ENCODE measurements at regions not wholly inside any gene's neighbourhood (a gene's known extent, or its start where the extent isn't known, plus 50 kb on each side); places are given as distances from the start of the nearest gene placed in this dataset.

GRCh38 chr1:5419501-5419900 lies 572.7 kb downstream of the NPHP4 start:
- H3K4me1 ChIP-seq (ENCODE audit: control insufficient read depth, low read length): no peaks in the 10 kb centered on the region
- no peaks in the 10 kb centered on the region for H3K36me3 ChIP-seq (ENCODE audit: control insufficient read depth, low read length)
- no peaks in the 10 kb centered on the region for H3K9me3 ChIP-seq (ENCODE audit: control insufficient read depth, insufficient read depth, low read length)
- no peaks in the 10 kb centered on the region; the same call in 1 of the 2 replicates for H3K27me3 ChIP-seq (ENCODE audit: control insufficient read depth, low read length)
- no peaks in the 10 kb centered on the region for H3K79me2 ChIP-seq (ENCODE audit: control insufficient read depth, low read length)
- no peak overlapping the region for H3K4me3 ChIP-seq (ENCODE audit: low read length)
- no peaks in the 10 kb centered on the region for H3K9me2 ChIP-seq (replicated peaks; ENCODE audit: control insufficient read depth, low read length)
- no peaks in the 10 kb centered on the region for H4K20me1 ChIP-seq (ENCODE audit: control insufficient read depth, insufficient read depth, low read depth, low read length)
- TF ChIP-seq EZH2phosphoT487 (IDR thresholded peaks at IDR 0.05; ENCODE audit: borderline replicate concordance, low read length): no peak
- no peak for TF ChIP-seq CTCF (IDR thresholded peaks at IDR 0.05; ENCODE audit: low read depth, low read length, poor library complexity, severe bottlenecking)
- no peak overlapping the region for H3K4me2 ChIP-seq (ENCODE audit: low read length)
- H3F3A ChIP-seq (ENCODE audit: control insufficient read depth, insufficient read depth): no peaks in the 10 kb centered on the region
- no peak overlapping the region for H3K27ac ChIP-seq (ENCODE audit: low read depth, low read length)

- Histone ChIP-seq H3K36me3 (ENCODE audit: control insufficient read depth, low read length) (no peaks in the 10 kb centered on the region), H4K20me1 (ENCODE audit: control insufficient read depth, insufficient read depth, low read depth, low read length) (no peaks in the 10 kb centered on the region), H3K9me3 (ENCODE audit: control insufficient read depth, insufficient read depth, low read length) (no peaks in the 10 kb centered on the region), H3K79me2 (ENCODE audit: control insufficient read depth, low read length) (no peaks in the 10 kb centered on the region), H3K9me2 (replicated peaks; ENCODE audit: control insufficient read depth, low read length) (no peaks in the 10 kb centered on the region), H3K4me1 (ENCODE audit: control insufficient read depth, low read length) (no peaks in the 10 kb centered on the region), H3K4me3 (ENCODE audit: low read length) (no peak overlapping the region), H3F3A (ENCODE audit: control insufficient read depth, insufficient read depth) (no peaks in the 10 kb centered on the region), H3K4me2 (ENCODE audit: low read length) (no peak overlapping the region), H3K27ac (ENCODE audit: low read depth, low read length) (no peak overlapping the region), H3K27me3 (ENCODE audit: control insufficient read depth, low read length) (no peaks in the 10 kb centered on the region)
- TF ChIP-seq EZH2phosphoT487 (IDR thresholded peaks at IDR 0.05; ENCODE audit: borderline replicate concordance, low read length) (no peak), CTCF (IDR thresholded peaks at IDR 0.05; ENCODE audit: low read depth, low read length, poor library complexity, severe bottlenecking) (no peak)
Observed at GRCh38 chr1:5416518-5416917, 575.7 kb downstream of the NPHP4 start.

GRCh38 chr1:5415606-5416005 lies 576.6 kb downstream of the NPHP4 start:
- H3K9me2 ChIP-seq (replicated peaks; ENCODE audit: control insufficient read depth, low read length): no peaks in the 10 kb centered on the region
- no peaks in the 10 kb centered on the region for H3K79me2 ChIP-seq (ENCODE audit: control insufficient read depth, low read length)
- TF ChIP-seq EZH2phosphoT487 (IDR thresholded peaks at IDR 0.05; ENCODE audit: borderline replicate concordance, low read length) (no peak), CTCF (IDR thresholded peaks at IDR 0.05; ENCODE audit: low read depth, low read length, poor library complexity, severe bottlenecking) (no peak)
- H3K9me3 ChIP-seq (ENCODE audit: control insufficient read depth, insufficient read depth, low read length): no peaks in the 10 kb centered on the region
- H4K20me1 ChIP-seq (ENCODE audit: control insufficient read depth, insufficient read depth, low read depth, low read length): no peaks in the 10 kb centered on the region
- no peaks in the 10 kb centered on the region for H3K4me1 ChIP-seq (ENCODE audit: control insufficient read depth, low read length)
- no peaks in the 10 kb centered on the region for H3K36me3 ChIP-seq (ENCODE audit: control insufficient read depth, low read length)
- no peaks in the 10 kb centered on the region for H3K27me3 ChIP-seq (ENCODE audit: control insufficient read depth, low read length)
- no peak overlapping the region for H3K4me3 ChIP-seq (ENCODE audit: low read length)
- H3F3A ChIP-seq (ENCODE audit: control insufficient read depth, insufficient read depth): no peaks in the 10 kb centered on the region
- H3K4me2 ChIP-seq (ENCODE audit: low read length): no peak overlapping the region
- H3K27ac ChIP-seq (ENCODE audit: low read depth, low read length): no peak overlapping the region

GRCh38 chr1:5410652-5411051 lies 581.6 kb downstream of the NPHP4 start:
- no peaks in the 10 kb centered on the region for H3K9me3 ChIP-seq (ENCODE audit: control insufficient read depth, insufficient read depth, low read length)
- H3K9me2 ChIP-seq (replicated peaks; ENCODE audit: control insufficient read depth, low read length): no peaks in the 10 kb centered on the region
- H3K27me3 ChIP-seq (ENCODE audit: control insufficient read depth, low read length): no peaks in the 10 kb centered on the region
- no peaks in the 10 kb centered on the region for H3K79me2 ChIP-seq (ENCODE audit: control insufficient read depth, low read length)
- no peaks in the 10 kb centered on the region for H3F3A ChIP-seq (ENCODE audit: control insufficient read depth, insufficient read depth)
- no peaks in the 10 kb centered on the region for H3K36me3 ChIP-seq (ENCODE audit: control insufficient read depth, low read length)
- TF ChIP-seq CTCF (IDR thresholded peaks at IDR 0.05; ENCODE audit: low read depth, low read length, poor library complexity, severe bottlenecking): no peak
- no peak for TF ChIP-seq EZH2phosphoT487 (IDR thresholded peaks at IDR 0.05; ENCODE audit: borderline replicate concordance, low read length)
- no peaks in the 10 kb centered on the region for H3K4me1 ChIP-seq (ENCODE audit: control insufficient read depth, low read length)
- H3K4me3 ChIP-seq (ENCODE audit: low read length): no peak overlapping the region
- no peak overlapping the region for H3K27ac ChIP-seq (ENCODE audit: low read depth, low read length)
- H3K4me2 ChIP-seq (ENCODE audit: low read length): no peak overlapping the region
- no peaks in the 10 kb centered on the region for H4K20me1 ChIP-seq (ENCODE audit: control insufficient read depth, insufficient read depth, low read depth, low read length)

All from DOHH2 (cell line).